ENCODE measurements at regions not wholly inside any gene's neighbourhood (a gene's known extent, or its start where the extent isn't known, plus 50 kb on each side); places are given as distances from the start of the nearest gene placed in this dataset.

DNA sequence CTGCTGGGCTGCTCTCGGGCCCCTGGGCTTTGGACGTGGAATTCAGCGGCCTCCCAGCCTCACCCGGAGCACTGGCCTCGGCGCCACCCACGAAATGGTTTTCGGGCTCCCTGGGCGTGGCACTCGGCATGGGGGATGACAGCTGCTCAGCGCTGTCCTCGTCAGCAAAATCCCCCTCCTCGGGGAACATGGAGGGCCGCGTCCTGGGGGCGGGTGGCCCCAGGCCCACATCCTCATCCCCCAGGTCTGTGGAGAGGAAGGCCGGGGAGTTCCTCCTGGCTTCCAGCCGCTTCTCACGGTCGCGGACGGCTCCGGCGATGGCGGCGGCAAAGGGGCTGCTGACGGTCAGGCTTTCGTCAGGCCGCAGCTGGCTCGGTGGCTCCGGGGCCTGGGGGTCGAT lies 88.4 kb downstream of the CTTN start:
- DNase-seq = no peak

DNA sequence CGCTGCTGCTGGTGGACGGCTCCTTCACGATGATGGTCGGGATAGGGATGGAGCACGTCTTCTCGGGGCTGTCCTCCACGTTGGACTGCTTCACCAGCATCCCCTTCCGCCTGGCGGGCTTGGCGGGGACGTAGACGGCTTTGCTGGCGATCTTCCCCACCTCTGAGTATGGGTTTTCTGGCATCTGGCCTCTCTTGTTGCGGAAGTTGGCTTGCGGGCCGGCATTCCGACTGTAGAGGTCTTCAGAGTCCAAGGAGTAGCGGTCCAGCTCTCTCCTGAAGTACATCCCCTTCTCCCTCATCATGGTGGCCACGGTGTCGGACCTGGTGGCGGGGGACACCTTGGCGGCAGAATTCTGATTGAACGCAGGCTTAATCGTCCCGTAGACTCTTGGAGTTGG lies 88.8 kb downstream of the CTTN start:
- DNase-seq = no peak

DNA sequence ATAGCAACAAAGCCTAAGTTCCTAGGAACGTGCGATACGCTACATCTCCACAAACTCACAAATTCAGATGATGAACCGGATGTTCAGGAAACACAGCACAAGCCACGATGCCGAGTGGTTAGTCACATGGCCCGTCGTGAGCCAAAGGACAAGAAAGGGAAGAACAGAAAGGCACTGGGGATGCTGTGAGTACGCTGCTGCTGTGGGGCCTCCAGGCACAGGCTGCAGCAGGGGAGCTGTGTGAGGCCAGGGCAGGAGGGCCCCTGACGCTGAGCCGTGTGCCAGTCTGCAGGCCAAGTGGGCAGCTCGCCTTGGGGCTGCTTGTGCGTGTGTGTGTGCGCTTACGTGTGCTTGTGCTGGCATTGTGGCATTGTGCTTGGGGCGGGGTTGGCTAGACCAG lies 89.4 kb downstream of the CTTN start:
- DNase-seq = no peak

DNA sequence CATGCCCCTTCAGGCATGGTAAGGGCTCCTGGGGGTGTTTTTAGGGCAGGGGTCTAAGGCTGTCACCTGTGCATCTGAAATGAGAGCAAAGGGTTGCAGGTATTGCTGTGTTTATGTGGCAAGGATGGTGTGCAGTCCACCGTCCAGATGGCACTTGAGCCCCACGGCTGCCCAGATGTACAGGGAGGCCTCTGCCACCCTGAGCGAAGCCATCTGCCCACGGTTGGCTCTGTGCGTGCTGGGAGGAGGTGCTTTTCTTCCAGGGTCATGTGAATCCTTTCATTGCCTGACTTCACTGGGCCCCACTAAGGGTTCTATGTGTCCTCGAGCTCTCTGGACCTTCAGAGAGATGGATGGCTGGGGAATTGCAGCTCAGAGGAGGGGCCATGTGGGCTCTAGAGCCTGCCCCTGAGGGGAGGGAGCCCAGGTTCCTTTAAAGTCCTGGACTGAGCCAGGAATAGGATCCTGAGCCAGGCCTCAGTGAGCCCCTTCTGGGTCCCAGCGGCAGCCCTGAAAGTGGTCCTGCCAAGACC lies 89.9 kb downstream of the CTTN start:
- DNase-seq = no peak

DNA sequence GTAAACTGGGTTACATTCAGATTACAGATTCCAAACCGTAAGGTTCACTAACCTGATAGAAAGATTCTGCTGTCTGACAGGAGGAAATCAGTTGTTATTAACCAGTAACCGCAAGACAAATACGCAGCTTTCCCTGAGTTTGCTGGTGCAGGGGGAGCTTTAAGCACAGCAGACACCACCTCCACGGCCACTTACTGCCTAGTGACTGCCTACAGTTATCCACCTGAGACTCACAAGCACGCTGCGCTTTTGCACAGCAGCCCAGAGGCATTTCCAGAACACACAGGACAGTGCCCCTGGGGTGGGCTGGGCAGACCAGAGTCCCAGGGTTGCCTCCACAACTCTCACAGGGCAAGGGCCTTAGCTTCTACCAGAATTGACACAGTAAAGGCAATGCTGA lies 90.9 kb downstream of the CTTN start:
- no peak for DNase-seq

DNA sequence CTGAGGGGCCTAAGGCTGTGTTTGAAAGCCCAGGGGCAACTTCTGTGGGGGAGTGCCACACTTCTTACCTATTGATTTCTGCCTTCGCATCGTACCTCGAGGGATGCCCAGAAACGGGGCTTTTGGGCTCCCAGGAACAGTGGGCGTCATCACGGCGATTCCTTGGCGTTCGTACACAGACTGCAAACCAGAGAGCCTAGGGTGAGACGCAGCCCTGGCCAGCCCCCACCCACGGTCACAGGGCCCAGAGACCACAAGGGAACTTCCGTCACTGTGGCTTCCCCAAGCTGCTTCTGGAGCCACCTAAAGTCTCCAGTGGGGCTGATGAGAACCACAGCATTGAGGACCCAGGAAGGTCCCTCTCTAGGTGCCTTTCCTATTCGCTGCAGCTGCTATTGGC lies 91.9 kb downstream of the CTTN start:
- DNase-seq = no peak

DNA sequence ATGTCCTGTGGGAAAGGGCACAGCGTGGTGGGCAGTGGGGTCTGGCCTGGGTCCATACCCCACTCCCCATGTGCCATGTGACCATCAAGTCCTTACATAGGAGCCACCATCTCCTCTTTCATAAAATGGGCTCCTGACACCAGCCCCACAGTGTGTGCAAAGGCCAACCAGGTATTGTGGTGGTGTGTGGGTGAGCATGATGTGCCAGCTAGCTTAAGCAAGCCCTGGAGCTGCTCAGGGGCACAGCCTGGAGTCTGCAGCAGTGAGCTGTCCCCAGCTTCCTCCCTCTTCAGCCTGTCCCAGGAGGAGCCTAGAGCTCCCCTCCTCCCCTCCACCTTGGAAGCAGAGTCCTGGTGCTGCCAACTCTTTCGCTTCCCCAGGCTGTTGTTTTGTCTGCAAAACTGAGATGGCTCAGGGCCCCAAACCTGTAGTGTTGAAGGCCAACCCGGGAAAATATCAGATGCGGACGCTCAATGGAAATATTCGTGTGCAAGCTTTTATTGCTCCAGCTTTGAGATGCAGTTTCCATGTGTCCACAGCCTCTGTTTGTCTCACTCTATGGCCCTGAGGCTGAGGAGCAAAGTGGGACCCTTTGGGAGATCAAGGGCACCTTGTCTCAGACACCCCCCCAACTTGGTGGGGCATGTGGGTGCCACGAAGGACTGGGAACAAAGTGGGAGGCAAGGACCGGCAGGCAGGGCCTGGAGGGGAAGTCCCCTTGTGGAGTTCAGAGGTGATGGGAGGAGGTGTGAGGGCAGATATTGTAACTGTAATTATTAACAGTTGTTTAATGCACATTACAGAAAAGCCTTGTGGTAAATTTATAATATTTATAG lies 92.6 kb downstream of the CTTN start:
- no peak for DNase-seq

DNA sequence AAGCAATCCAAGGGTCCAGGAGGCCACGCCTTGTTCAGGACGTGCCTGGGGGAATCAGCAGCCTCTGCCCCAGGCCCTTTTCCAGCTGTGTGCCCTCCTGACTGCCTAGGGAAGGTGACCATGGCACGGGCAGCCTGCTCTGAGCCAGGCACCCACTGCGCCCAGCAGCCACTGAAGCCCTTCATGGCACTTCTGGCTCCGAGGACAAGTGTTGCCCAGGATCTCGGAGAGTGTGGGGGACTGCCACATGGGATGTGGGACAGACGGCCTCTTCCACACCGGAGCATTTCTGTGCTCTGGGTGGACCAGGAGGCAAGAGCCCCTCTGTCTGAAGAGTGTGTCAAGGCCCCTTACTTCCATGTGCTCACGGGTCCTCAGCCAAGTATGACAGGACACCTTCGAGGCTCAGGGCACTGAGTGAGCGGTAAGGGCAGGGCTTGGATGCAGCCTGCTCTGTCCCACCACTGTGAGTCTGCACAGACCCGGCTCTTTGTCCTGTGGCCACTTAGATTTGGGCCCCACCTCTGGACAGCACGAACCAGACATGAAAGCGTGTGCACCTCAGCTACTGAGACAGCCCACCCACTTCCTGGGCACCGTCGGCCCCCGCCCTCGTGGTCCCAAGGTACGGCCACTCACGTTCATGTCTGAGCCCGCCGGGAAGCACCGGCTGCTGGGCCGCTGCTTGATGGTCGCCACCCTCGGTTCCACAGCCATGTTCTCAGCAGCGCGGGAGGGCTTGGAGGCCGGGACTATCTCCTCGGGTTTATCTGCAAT lies 93.6 kb downstream of the CTTN start:
- no peak for DNase-seq

DNA sequence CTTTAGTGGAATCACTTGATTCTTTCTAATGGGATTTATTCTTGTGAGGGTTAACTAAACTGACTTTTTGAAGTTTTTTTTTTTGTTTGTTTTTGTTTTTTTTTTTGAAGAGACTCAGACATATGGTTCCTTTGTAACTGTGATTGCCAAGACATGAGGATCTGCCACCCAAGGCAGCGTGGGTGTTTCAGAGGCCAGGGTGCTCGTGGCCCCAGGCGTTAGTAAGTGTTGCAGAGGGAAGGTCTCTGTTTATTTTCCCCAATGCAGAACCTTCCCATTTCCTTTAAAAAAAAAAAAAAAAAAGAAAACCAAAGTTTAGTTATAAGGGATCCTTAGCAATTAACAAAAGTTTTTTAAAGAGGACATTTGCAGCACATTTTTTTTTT lies 94.8 kb downstream of the CTTN start:
- no peak for DNase-seq

DNA sequence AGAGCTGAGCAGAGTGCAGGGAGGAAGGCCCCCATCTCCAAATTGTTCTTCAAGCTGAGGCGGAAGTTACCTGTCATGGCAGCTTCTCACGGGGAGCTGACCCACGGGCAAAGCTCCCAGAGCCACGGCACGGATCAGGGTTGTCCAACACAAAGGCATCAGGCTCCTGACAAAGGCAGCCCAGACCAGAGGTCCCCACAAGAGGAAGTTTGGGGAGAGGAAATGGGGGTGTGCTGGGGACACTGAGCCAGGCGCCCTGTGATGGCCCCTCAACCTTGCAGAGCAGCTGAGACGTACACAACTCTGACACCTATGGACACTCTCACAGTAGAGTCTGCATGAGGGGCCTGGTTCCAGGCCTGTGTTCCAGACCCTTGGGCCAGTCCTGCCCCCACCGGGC lies 95.6 kb downstream of the CTTN start:
- DNase-seq = no peak

DNA sequence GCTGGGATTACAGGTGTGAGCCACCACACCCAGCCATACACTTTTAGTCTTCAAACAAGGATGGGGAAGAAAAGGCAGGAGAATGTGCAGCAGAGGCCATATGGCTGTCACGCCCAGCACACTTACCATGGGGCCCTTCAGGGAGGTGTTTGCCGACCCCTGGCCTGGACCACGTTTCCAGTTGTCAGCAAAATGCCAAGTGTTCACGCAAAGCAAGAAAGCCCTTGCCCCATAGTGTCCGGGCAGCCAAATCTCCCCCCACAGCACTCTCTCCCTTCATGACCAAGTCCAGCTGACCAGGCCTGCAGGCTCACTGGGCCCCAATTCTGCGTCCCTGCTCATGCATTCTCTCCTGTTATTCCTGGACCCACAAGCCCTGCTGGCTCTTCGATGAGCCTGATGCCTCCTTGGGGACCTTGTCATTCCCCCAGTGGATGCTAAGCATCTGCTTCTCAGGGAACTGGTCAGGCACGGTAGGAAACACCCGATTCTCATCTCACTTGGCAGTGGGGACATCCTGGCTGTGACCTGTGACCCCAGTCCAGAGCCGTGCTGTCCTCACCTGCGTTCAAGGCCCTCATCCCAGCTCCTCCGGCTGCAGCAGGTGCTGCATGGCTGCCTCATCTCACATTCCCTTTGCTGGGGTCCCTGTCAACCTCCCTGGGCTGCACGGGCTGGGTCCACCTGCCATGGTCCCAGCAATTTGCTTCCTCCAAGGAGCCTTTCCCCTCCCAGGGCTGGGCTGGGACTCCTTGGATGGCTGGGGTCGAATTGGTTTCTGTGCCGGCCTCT lies 96.4 kb downstream of the CTTN start:
- DNase-seq = no peak

DNA sequence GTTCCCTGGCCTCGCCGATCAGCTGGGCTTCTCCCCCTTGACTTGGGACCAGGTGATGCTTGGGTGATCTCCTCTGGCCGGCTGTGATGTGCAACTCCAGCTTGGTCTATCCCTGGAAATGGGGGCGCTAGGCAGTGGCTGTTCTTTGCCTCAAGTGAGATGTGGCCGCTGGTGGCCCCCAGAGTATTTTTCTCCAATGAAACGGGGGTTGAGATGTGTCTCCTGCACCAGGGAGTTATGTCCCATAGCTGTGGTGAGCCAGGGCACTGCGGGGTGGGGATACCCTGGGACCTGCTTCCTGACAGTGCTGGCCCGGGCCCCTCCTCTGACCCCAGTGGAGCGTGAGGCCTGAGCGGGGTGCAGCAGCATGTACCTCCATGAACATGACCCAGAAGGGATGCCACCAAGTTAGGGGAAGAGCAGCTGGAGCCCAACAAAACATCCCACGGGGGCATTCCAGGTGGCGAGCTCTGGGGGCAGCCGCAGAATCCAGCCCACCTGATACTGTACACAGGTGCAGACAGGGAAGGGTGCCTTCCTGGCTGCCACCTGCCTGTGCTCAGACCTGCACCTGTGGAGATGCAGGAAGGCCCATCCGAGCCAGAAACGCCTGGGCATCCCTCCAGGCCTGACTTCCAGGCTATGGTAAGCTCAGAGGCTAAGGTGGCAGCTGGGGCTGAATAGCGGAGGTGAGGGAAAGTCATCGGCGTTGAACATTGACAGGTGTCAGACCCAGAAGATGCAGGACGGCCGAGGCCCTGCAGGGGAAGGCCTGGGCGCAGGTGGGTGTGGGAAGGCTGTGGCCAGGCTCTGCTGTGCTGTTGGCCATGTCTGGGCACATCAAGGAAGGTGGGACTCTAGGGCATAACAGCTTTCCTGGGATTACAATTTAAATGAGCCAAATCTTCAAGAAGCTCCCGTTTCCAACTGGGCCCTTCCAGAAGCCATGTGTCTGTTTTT lies 97.3 kb downstream of the CTTN start:
- no peak for DNase-seq

DNA sequence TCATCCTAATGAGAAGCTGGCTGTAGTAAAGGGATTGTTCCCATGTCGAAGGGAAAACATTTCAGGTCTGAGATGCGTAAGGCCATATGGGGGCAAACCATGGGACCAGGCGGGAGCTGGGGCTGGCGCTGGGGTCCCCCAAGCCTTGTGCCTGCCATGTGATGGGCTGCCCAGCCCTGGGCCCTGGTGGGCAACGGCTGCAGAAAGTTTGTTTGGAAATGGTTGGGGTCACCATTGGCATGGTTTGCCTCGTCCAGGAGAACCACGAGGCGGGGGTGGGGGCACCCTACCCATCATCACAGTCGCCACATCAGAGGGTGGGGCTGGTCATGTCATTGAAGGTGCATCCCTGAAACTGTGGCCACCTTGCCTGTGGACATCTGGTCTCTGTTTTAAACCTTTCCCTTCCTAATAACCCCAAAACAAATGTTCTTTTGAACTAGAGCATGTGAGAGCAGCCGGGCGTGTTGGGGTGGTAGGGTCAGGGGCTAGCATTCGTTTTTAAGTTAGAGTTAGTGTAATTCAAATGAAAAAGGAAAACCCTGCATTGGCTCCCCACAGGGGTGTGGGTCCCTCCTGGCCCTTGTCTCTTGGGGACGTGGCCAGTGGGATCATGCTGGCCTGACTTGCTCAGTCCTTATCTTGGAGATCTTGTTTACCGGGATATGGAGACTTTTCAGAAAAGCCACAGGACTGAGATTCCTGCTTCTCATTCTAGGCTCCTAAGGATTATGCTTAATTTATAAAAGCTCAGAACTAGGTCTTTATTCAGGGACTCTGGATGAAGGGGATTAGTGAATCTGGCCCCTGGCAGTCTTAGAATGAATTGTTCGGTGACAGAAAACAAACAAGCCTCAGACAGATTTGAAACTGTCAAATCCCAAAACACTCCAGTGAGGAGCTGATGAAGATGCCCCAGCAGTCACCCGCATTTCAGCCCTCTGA lies 98.5 kb downstream of the CTTN start:
- DNase-seq = no peak

DNA sequence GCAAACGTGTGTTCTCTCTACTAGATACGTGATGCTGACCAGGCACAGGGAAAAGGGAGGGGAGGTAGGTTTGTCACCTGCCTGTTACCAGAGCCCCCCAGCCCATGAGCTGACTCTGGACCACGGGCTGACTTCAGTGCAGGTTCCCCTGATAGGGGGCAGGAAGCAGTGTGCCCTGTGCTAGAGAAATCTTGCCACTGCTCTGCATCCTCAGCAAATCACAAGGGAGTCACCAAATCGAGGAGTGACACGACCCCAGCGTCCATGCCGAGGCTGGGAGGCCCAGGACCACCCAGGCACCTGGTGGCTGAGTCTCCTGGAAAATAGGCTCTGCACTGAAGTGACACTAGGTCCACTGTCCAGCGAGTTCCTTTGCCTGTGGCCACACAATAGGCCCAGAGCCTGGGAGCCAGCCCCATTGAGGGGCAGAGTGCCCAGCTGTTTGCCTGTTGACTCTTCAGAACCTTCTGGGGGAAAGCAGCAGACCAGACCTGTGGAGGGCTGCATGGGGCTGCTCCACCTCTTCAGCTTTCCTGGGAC lies 99.3 kb downstream of the CTTN start:
- no peak for DNase-seq

DNA sequence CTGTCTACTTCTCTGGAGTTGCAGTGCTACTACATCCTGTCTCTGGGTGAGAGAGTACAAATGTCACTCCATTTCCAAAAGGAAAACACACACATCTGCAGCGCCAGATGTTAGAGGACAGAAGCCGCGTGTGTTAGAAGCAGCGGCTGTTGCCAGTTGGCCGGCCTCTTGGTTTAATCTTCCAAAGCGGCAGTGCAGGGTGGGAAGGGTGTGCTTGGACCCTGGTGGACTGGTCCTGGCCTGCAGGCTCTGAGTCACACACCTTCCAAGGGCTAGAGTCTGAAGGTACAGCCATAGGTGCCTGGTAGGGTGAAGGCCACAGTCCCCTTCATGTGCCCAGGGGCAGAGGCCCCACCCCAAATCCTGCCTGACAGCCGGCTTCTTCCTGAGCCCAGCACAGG lies 99.8 kb downstream of the CTTN start:
- no peak for DNase-seq

DNA sequence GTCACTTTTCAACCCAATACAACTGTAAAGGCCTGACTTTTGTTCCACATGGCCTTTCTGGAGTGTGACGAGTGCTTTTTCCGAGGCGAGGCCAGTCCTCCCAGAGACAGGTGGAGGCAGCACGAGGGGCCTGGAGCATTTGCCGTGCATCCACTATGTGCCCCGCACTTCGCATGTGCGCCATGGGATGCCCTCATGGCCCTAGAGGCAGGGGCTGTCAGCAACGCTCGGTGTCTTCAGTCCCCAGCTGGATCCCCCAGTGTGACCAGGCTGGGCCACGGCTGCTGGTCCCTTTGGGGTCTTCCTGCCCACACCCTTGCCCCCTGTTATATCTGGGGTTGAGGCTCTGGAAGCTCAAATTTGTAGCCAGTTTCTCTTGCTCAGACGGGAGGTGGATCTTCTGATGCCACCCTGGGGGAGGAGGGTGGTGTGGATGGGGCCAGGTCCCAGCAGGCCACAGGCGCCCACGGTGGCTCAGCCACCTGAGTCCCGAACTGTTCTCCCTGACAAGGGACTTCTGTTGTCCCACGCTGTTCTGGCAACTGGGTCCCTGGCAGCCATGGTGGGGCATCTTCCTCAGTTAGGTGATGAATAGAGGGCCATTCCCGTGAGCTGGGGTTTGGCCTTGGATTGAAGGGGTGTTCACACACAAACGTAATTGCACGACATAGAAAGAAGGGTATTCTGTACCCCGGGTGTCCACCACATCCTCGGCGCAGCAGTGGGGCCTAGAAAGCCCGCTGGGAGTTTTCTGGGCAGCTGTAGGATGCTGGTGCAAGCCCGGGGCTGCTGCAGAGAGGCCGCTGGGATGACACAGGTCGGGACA lies 100.9 kb downstream of the CTTN start:
- no peak for DNase-seq

DNA sequence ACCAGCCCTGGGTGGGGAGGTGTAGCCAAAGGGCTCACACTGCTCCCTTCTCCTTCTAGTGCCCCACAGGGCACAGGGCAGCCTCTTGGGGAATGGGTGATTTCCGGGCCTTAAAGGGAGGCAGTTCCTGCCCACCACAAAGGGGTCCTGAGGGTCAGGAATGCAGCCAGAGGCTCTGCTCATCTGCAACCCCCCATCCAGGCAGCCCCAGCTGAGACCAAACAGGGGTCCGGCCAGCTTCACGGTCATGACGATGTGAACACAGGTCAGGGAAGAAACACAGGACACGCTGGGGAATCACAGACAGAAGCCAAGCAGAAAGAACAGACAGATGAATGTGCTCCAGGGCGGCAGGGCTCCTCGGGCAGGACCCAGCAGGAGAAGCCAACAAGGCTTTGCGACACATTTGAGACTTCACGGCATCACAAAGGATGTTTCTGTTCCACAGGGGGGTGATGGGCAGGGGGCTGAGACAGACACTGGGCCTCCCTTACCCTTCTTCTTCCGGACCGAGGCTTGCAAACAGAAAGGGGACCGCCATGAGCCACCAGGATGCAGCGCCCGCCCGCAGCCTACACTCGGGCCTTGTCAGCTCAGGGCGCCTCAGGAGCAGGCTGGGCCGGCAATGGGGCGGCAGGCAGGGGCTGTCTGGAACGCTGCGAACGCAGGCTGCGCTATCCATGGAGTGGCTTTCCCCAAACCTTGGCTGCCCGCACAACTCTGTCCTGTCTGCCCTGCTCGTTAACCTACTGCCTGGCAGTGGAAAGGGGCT lies 101.9 kb downstream of the CTTN start:
- DNase-seq = no peak

DNA sequence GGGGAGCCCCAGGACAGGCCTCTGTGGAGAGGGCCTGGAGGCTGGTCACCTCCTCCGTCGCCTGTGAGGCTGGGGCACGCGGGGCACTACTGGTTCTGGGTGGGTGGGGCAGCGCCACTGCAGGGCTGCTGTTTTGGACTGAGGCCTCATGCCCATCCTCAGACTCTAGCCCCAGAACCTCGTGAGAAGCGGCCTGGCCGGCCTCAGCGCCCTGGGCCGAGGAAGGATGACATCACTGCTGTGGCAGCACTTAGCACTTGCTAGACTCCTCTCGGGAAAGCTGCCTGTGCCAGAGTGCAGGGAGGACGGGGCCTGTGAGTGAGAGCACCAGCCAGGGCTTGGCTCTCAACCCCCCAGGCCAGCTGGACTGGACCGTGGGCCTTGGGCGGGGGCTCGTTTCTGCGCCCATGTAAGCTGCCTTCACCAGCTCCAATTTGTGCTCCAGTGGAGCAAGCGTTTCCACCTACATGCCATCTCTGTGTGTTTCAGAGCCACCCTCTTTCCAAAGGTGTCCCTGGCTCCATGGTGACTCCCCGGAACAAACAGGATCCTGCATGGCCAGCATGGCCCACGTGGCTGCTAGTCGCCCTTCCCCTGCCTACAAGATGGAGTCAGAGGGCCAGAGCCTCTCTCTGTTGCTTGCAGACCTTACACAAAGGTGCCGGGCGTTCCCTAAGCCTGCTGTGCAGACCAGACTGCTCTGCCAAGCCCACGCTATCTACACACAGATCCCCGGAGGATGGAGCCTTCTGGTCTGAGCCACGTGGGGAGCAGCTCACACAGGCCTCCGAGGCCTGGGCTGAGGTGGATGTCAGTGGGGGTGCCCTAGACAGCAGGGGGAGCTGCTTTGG lies 102.9 kb downstream of the CTTN start:
- no peak for DNase-seq
